SJSA1 (cell line): ENCODE measurements at regions not wholly inside any gene's neighbourhood (a gene's known extent, or its start where the extent isn't known, plus 50 kb on each side); places are given as distances from the start of the nearest gene placed in this dataset.
"Not testable (repeated sequence)": the region's sequence is repeated elsewhere in the genome, so short reads cannot be mapped to it uniquely, and the experiment has no call there.

Experiments
- DNase-seq, 2 experiments: peaks; one replicate each; pipeline ENCODE4 v3.0.0-alpha.2; 2015 to 2020; ENCODE audit warnings: low spot score in 2 of 2, low read depth in 1 of 2
- H3K27ac ChIP-seq: fragments of 250-450 bp; sonication (Bioruptor Pico); 2 replicates; pipeline ENCODE4 v1.5.1; 2020; ENCODE audit warnings: mild to moderate bottlenecking, moderate library complexity
- H3K27me3 ChIP-seq: fragments of 250-450 bp; sonication (Bioruptor Pico); replicated peaks from 2 replicates; pipeline ENCODE4 v1.5.1; 2020; ENCODE audit warnings: mild to moderate bottlenecking, moderate library complexity
- H3K36me3 ChIP-seq: fragments of 250-450 bp; sonication (Bioruptor Pico); 2 replicates; pipeline ENCODE4 v1.5.1; 2020; ENCODE audit warnings: mild to moderate bottlenecking
- H3K4me1 ChIP-seq: fragments of 250-450 bp; sonication (Bioruptor Pico); replicated peaks from 2 replicates; pipeline ENCODE4 v1.6.1; 2021; ENCODE audit warnings: mild to moderate bottlenecking
- H3K4me3 ChIP-seq: fragments of 250-450 bp; sonication (Bioruptor Pico); 2 replicates; pipeline ENCODE4 v1.5.1; 2020; ENCODE audit warnings: mild to moderate bottlenecking
- H3K9me3 ChIP-seq: fragments of 250-450 bp; sonication (Bioruptor Pico); replicated peaks from 2 replicates; pipeline ENCODE4 v1.5.1; 2020; ENCODE audit warnings: mild to moderate bottlenecking

DNA sequence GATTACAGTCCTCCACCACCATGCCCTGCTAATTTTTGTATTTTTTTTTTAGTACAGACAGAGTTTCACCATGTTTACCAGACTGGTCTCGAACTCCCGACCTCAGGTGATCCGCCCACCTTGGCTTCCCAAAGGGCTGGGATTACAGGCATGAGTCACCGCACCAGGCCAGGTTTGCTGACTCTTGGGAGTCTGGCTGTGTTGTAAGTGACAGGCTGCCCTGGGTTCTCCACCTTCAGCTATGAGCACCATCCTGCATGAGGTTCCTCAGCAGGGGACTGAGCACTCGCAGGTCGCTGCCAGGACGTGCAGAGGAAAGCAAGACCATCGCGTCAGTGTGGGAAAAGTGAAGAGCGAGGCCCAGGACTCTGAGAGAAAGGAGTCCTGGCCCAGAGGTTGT lies 112.6 kb upstream of the NDUFV2 start:
- Histone ChIP-seq H3K36me3 (no peaks in the 10 kb centered on the region), H3K4me3 (no peak overlapping the region), H3K27ac (no peak overlapping the region), H3K27me3 (no peaks in the 10 kb centered on the region), H3K4me1 (peaks cover 8% of the 10 kb centered on the region; the same call in 1 of the 2 replicates), H3K9me3 (no peaks in the 10 kb centered on the region)
- DNase-seq, result no peak

DNA sequence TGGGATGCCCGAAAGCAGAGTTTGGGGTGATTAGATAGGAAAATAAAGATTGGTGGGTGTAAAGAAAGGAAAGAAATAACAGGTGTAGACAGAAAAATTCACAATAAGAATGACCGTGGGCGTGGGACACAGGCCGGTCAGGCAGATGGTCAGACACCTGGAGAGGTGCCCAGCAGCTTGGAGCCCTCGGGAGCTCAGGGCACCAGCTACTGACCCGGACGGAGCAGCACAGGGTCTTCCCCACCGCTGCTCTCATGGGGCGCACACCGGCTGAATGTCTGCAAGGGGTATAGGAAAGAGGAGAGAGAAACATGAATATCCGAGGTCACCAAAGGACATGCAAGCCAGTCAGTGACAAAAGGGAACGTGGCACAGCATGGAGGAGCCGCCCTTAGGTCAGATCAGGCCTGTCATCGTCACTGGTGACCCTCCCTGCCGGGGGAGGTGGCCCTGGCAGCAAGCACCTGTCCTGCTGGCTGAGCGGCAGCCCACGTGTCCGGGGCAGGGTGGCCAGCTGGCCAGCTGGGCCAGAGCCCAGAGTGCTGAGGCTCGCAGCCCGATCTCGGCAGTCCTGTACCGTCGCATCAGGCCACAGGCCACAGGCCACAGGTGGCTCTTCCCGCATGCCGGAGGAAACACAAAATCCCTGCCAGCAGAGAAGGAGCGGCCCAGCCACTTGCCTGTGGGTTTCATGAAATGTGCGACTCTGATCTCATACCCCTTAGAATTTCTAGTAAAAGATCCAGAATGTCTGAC lies 112.0 kb upstream of the NDUFV2 start:
- no peak for DNase-seq
- Histone ChIP-seq H3K9me3 (no peaks in the 10 kb centered on the region), H3K27ac (no peak overlapping the region)

DNA sequence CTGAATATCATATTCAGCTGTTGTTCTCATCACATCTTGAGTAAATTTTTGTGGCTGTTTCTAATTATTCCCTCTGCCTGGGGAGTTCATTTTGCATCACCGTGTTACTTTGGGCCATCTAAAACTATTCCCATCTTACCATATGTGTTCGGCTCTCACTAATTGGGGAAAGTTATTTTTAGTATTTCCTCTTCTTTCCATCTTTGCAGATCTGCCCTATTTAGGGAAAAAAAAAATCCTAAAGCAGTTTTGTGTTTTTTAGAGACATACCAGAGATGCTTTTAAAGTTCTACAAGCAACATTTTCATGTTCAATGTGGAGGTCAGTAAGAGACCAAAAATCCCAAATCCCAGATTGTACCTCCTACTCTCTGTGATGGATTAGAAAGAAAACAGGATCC lies 111.3 kb upstream of the NDUFV2 start:
- Histone ChIP-seq H3K36me3 (no peaks in the 10 kb centered on the region), H3K27me3 (no peaks in the 10 kb centered on the region), H3K4me3 (no peak overlapping the region), H3K4me1 (peaks cover 12% of the 10 kb centered on the region), H3K9me3 (no peaks in the 10 kb centered on the region), H3K27ac (no peak overlapping the region)
- DNase-seq, result no peak

More for the DNA sequence above, 112.0 kb upstream of the NDUFV2 start:
- Histone ChIP-seq H3K27me3 (no peaks in the 10 kb centered on the region), H3K36me3 (no peaks in the 10 kb centered on the region), H3K4me3 (no peak overlapping the region), H3K4me1 (peaks cover 8% of the 10 kb centered on the region; the same call in 1 of the 2 replicates)

DNA sequence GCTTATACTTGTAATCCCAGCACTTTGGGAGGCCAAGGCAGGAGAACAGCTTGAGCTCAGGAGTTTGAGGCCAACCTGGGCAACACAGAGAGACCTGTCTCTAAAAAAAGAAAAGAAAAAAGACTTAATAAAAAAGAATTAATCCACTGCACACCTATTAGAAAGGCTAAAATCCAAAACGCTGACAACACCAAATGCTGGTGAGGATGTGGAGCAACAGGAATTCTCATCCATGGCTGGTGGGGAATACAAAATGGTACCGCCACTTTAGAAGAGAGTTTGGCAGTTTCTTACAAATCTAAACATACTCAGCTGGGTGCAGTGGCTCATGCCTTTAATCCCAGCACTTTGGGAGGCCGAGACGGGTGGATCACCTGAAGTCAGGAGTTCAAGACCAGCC lies 110.0 kb upstream of the NDUFV2 start:
- H3K27me3 ChIP-seq, H3K27ac ChIP-seq, H3K36me3 ChIP-seq, DNase-seq, H3K4me3 ChIP-seq, H3K9me3 ChIP-seq: not testable (repeated sequence)
- peaks cover 19% of the 10 kb centered on the region for H3K4me1 ChIP-seq

DNA sequence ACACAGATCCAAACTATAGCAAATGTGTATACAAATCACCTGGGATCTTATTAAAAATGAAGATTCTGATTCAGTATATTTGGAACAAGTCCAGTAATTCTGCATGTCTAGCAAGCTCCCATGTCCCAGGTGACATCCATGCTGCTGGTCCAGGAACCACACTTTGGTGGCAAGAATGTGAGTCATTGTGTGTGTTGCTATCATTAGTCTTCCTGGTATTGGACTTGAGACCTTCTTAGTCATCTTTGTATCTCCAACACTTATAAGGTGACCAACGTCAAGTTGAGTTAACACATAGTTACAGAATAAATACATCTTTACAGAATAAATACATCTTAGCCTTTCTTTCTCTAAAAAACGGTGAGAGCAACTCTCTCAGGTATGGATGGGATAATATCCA lies 107.9 kb upstream of the NDUFV2 start:
- Histone ChIP-seq H3K27me3 (no peaks in the 10 kb centered on the region), H3K4me3 (no peak overlapping the region), H3K27ac (no peak overlapping the region), H3K4me1 (peaks cover 31% of the 10 kb centered on the region), H3K9me3 (peaks cover 5% of the 10 kb centered on the region; the same call in 1 of the 2 replicates), H3K36me3 (no peaks in the 10 kb centered on the region)
- DNase-seq, result no peak

- no peak for DNase-seq
- H3K9me3 ChIP-seq, result peaks cover 5% of the 10 kb centered on the region; the same call in 1 of the 2 replicates
- peaks cover 31% of the 10 kb centered on the region for H3K4me1 ChIP-seq
- no peaks in the 10 kb centered on the region for H3K36me3 ChIP-seq
- no peak overlapping the region for H3K4me3 ChIP-seq
- no peak overlapping the region for H3K27ac ChIP-seq
- H3K27me3 ChIP-seq, result no peaks in the 10 kb centered on the region
Measured at GRCh38 chr18:8995096-8995495, 107.4 kb upstream of the NDUFV2 start.

- no peaks in the 10 kb centered on the region for H3K27me3 ChIP-seq
- peak overlapping the region; percentile 17; the same call in 1 of the 2 replicates for H3K27ac ChIP-seq
- H3K36me3 ChIP-seq, result no peaks in the 10 kb centered on the region
- no peak for DNase-seq
- peaks cover 5% of the 10 kb centered on the region; the same call in 1 of the 2 replicates for H3K9me3 ChIP-seq
- peaks cover 36% of the 10 kb centered on the region for H3K4me1 ChIP-seq
- H3K4me3 ChIP-seq, result no peak overlapping the region
Measured at GRCh38 chr18:8996771-8997432, 105.6 kb upstream of the NDUFV2 start.

DNA sequence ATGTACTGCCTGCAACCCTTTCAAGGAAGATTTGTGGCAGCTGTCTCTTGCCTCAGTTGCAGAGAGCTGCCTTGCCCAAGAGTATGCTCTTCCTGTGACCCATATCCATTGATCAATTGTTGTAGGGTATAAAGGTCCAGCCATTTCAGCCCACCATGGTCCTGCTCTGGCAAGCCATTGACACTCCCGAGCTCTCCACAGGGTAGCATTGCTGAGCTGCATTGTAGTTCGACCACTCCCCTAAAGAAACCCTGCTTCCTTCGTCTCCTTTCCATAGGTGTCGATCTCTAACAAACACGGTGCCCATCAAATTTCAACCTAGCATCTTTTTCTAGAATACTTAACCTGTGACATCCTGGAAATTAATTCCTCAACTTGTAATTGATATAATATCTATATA lies 104.9 kb upstream of the NDUFV2 start:
- Histone ChIP-seq H3K4me3 (no peak overlapping the region), H3K27me3 (no peaks in the 10 kb centered on the region), H3K9me3 (peaks cover 5% of the 10 kb centered on the region; the same call in 1 of the 2 replicates), H3K4me1 (peaks cover 36% of the 10 kb centered on the region), H3K27ac (no peak overlapping the region), H3K36me3 (no peaks in the 10 kb centered on the region)
- DNase-seq, result no peak

DNA sequence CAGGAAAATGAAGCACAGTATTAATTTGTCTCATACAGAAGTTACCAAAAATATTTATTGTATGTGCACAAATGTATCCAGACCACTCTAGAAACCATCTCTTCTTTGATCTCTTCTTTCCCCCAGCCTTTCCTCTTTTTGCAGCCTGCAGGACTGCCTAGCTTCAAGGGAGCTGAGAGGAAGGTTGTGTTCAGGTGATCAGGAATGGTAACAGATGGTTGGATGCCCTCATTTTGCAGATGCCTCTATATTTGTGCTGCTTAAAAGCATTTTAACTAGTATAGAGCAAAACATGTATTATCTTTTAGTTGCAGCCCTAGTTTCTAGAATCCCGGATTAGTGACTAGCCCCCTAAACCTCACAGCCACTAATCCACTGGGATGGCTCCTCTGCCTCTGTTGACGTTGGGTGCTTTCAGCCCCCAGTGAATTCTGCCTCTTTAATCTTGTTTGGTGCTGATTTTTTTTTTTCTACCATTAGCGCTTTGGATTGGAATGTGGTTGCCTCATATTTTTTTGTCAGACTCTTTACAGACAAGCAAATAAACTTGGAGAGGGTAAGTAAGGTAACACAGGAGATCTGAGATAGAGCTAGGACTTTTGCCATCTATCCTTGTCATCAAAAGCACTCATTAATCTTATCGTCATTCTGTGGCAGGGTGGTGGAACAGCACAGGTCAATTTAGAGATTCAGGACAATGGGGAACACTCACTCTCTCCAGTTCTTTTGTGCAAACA lies 103.8 kb upstream of the NDUFV2 start:
- Histone ChIP-seq H3K9me3 (peaks cover 5% of the 10 kb centered on the region; the same call in 1 of the 2 replicates), H3K36me3 (no peaks in the 10 kb centered on the region), H3K27me3 (no peaks in the 10 kb centered on the region), H3K4me3 (no peak overlapping the region), H3K27ac (peak overlapping the region; percentile 11; the same call in 1 of the 2 replicates), H3K4me1 (peaks cover 36% of the 10 kb centered on the region)
- DNase-seq, result peak in 1 of 2 experiments; percentile 30

GRCh38 chr18:8999872-9000271 lies 102.6 kb upstream of the NDUFV2 start:
- Histone ChIP-seq H3K4me3 (no peak overlapping the region), H3K4me1 (peaks cover 36% of the 10 kb centered on the region), H3K36me3 (no peaks in the 10 kb centered on the region), H3K27me3 (no peaks in the 10 kb centered on the region), H3K27ac (no peak overlapping the region), H3K9me3 (peaks cover 5% of the 10 kb centered on the region; the same call in 1 of the 2 replicates)
- DNase-seq, result no peak

GRCh38 chr18:9000733-9001132 lies 101.8 kb upstream of the NDUFV2 start:
- Histone ChIP-seq H3K27me3 (no peaks in the 10 kb centered on the region), H3K9me3 (peaks cover 5% of the 10 kb centered on the region; the same call in 1 of the 2 replicates), H3K36me3 (no peaks in the 10 kb centered on the region), H3K4me1 (peaks cover 36% of the 10 kb centered on the region), H3K4me3 (no peak overlapping the region), H3K27ac (0 out of 2 replicates have a peak overlapping the region, but pooled peaks have one; percentile 10)
- DNase-seq, result no peak

GRCh38 chr18:9001209-9001608 lies 101.3 kb upstream of the NDUFV2 start:
- DNase-seq, result no peak
- 0 out of 2 replicates have a peak overlapping the region, but pooled peaks have one; percentile 10 for H3K27ac ChIP-seq
- no peak overlapping the region for H3K4me3 ChIP-seq
- peaks cover 5% of the 10 kb centered on the region; the same call in 1 of the 2 replicates for H3K9me3 ChIP-seq
- H3K36me3 ChIP-seq, result no peaks in the 10 kb centered on the region
- peaks cover 31% of the 10 kb centered on the region for H3K4me1 ChIP-seq
- no peaks in the 10 kb centered on the region for H3K27me3 ChIP-seq

DNA sequence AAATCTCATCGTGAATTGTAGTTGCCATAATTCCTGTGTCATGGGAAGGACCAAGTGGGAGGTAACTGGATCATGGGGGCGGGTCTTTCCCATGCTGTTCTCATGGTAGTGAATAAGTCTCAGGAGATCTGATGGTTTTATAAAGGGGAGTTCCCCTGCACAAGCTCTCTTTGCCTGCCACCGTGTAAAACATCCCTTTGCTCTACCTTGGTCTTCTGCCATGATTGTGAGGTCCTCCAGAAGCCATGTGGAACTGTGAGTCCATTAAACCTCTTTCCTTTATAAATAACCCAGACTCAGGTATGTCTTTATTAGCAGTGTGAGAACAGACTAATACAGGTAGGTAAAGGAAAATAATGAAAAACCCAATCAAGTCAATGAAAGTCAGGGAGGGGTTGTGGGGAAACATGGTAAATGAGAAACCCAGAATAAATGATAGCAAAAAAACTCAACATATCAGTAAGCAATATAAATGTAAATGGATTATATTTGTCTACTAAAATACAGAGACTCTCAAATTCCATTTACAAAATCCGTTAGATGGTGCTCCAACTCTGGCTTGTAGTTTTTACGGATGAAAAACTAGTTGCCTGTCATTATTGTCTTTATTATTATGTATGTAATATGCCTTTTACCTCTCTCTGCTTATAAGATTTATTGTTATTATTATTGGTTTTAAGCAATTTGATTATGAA lies 98.9 kb upstream of the NDUFV2 start:
- H3K4me3 ChIP-seq, result no peak overlapping the region
- DNase-seq, result no peak
- no peak overlapping the region for H3K27ac ChIP-seq
- H3K9me3 ChIP-seq, result no peaks in the 10 kb centered on the region
- no peaks in the 10 kb centered on the region for H3K27me3 ChIP-seq
- H3K36me3 ChIP-seq, result no peaks in the 10 kb centered on the region
- peaks cover 22% of the 10 kb centered on the region for H3K4me1 ChIP-seq
